Anterior cingulate cortex (tissue), 58 donors: ENCODE measurements at regions not wholly inside any gene's neighbourhood (a gene's known extent, or its start where the extent isn't known, plus 50 kb on each side); places are given as distances from the start of the nearest gene placed in this dataset.
A peak's percentile ranks its signal among the peaks of the same experiment; 100 is the strongest.
"Not testable (repeated sequence)": the region's sequence is repeated elsewhere in the genome, so short reads cannot be mapped to it uniquely, and the experiment has no call there.

ENCODE experiments used
- DNase-seq, 58 donors: peaks; one replicate each; lab custom pipeline; 2025; lab: John Stamatoyannopoulos, UW

GRCh38 chr1:182331387-182331786 is 60.2 kb downstream of the GLUL start:
- DNase-seq, result no peak

- DNase-seq, result peak in 1 of 58 donors; percentile 17
Measured at GRCh38 chr1:182330303-182330702, 61.3 kb downstream of the GLUL start.

GRCh38 chr1:182329471-182329870 is 62.1 kb downstream of the GLUL start:
- DNase-seq, result no peak

- DNase-seq, result no peak
Measured at GRCh38 chr1:182328591-182328990, 63.0 kb downstream of the GLUL start.

GRCh38 chr1:182325339-182325738 is 66.3 kb downstream of the GLUL start:
- no peak for DNase-seq

- not testable (repeated sequence) for DNase-seq
Measured at GRCh38 chr1:182321532-182321931, 70.1 kb downstream of the GLUL start.

- peak in 8 of 58 donors; percentile 3 to 62 (median 32) for DNase-seq
Measured at GRCh38 chr1:182317611-182318161, 73.9 kb downstream of the GLUL start.

GRCh38 chr1:182316454-182316853 is 75.1 kb downstream of the GLUL start:
- DNase-seq, result not testable (repeated sequence)

GRCh38 chr1:182315167-182315556 is 76.4 kb downstream of the GLUL start:
- no peak for DNase-seq

GRCh38 chr1:182309631-182310351 is 81.8 kb downstream of the GLUL start:
- peak in 3 of 58 donors; percentile 2 to 8 (median 3) for DNase-seq

- DNase-seq, result no peak
Measured at GRCh38 chr1:182308826-182309225, 82.8 kb downstream of the GLUL start.

GRCh38 chr1:182307486-182307885 is 84.1 kb downstream of the GLUL start:
- DNase-seq, result not testable (repeated sequence)

- DNase-seq, result no peak
Measured at GRCh38 chr1:182305861-182306260, 85.7 kb downstream of the GLUL start.

GRCh38 chr1:182304627-182305026 is 87.0 kb downstream of the GLUL start:
- DNase-seq, result no peak

- no peak for DNase-seq
Measured at GRCh38 chr1:182304218-182304617, 87.4 kb downstream of the GLUL start.

GRCh38 chr1:182303778-182304177 is 87.8 kb downstream of the GLUL start:
- peak in 1 of 58 donors; percentile 4 for DNase-seq

- DNase-seq, result peak in 38 of 58 donors; percentile 4 to 83 (median 40)
Measured at GRCh38 chr1:182301467-182302198, 90.0 kb downstream of the GLUL start.

GRCh38 chr1:182301026-182301436 is 90.6 kb downstream of the GLUL start:
- DNase-seq, result peak in 1 of 58 donors; percentile 17

- peak in 36 of 58 donors; percentile 4 to 67 (median 32) for DNase-seq
Measured at GRCh38 chr1:182299728-182300616, 91.6 kb downstream of the GLUL start.

- DNase-seq, result not testable (repeated sequence)
Measured at GRCh38 chr1:182299054-182299727, 92.4 kb downstream of the GLUL start.
